HepG2 (cell line): ENCODE measurements at regions not wholly inside any gene's neighbourhood (a gene's known extent, or its start where the extent isn't known, plus 50 kb on each side); places are given as distances from the start of the nearest gene placed in this dataset.
A peak's percentile ranks its signal among the peaks of the same experiment; 100 is the strongest.

Source experiments
- BCL6 ChIP-seq: IDR thresholded peaks from 2 replicates; pipeline ENCODE4 v1.6.1; 2016; ENCODE audit warnings: missing genetic modification reagents, missing compliant biosample characterization
- GABPA ChIP-seq, 2 experiments: IDR thresholded peaks; 2 replicates each; pipeline ENCODE4 v1.6.1; 2011 to 2016; ENCODE audit warnings: low read depth in 2 of 2, low read length in 1 of 2, missing biosample characterization in 1 of 2, missing genetic modification characterization in 1 of 2
- GABPB1 ChIP-seq: IDR thresholded peaks from 2 replicates; pipeline ENCODE4 v1.6.1; 2016; ENCODE audit warnings: mild to moderate bottlenecking, missing genetic modification reagents, moderate library complexity, missing compliant biosample characterization
- GPBP1L1 ChIP-seq: sonication (generic); formaldehyde crosslinking; IDR thresholded peaks from 2 replicates; pipeline ENCODE4 v1.5.0; 2020; ENCODE audit warnings: mild to moderate bottlenecking, missing genetic modification reagents
- GPN1 ChIP-seq: sonication (generic); formaldehyde crosslinking; IDR thresholded peaks from 2 replicates; pipeline ENCODE4 v1.5.1; 2020; ENCODE audit warnings: missing genetic modification reagents, borderline replicate concordance
- HOXA3 ChIP-seq: sonication (generic); formaldehyde crosslinking; IDR thresholded peaks from 2 replicates; pipeline ENCODE4 v1.5.0; 2020; ENCODE audit warnings: missing genetic modification reagents
- HOXA9 ChIP-seq: sonication (generic); formaldehyde crosslinking; IDR thresholded peaks from 2 replicates; pipeline ENCODE4 v1.8.1; 2022; ENCODE audit warnings: missing genetic modification reagents, mild to moderate bottlenecking, moderate library complexity, borderline replicate concordance
- KAT7 ChIP-seq: IDR thresholded peaks from 2 replicates; pipeline ENCODE4 v1.6.1; 2018; ENCODE audit warnings: borderline replicate concordance, missing compliant biosample characterization
- KDM2A ChIP-seq: sonication (generic); formaldehyde crosslinking; IDR thresholded peaks from 2 replicates; pipeline ENCODE4 v1.4.0; 2020; ENCODE audit warnings: low read depth, missing genetic modification reagents, borderline replicate concordance
- REL ChIP-seq: sonication (generic); formaldehyde crosslinking; conservative IDR thresholded peaks from 2 replicates; pipeline ENCODE4 v1.8.0; 2022; ENCODE audit warnings: mild to moderate bottlenecking, missing genetic modification reagents, moderate library complexity
- SOX13 ChIP-seq, 3 experiments: fragments of 450-650 bp in 1 of 3; sonication (generic) in 1 of 3; formaldehyde crosslinking in 1 of 3; IDR thresholded peaks in 2 of 3; conservative IDR thresholded peaks in 1 of 3; 2 replicates each; pipeline versions ENCODE4 v1.5.0 to v1.6.1; 2016 to 2020; ENCODE audit warnings: antibody characterized with exemption in 1 of 3, mild to moderate bottlenecking in 1 of 3, missing compliant biosample characterization in 1 of 3, missing genetic modification reagents in 1 of 3, moderate library complexity in 1 of 3
- THAP9 ChIP-seq: sonication (generic); formaldehyde crosslinking; IDR thresholded peaks from 2 replicates; pipeline ENCODE4; 2020; ENCODE audit warnings: missing genetic modification reagents, mild to moderate bottlenecking, borderline replicate concordance
- ZBTB20 ChIP-seq: sonication (generic); formaldehyde crosslinking; IDR thresholded peaks from 2 replicates; pipeline ENCODE4 v1.8.1; 2023; ENCODE audit warnings: missing genetic modification reagents, low read depth, mild to moderate bottlenecking, borderline replicate concordance
- ZFP90 ChIP-seq: sonication (generic); formaldehyde crosslinking; IDR thresholded peaks from 2 replicates; pipeline ENCODE4 v1.8.0; 2022; ENCODE audit warnings: missing genetic modification reagents, mild to moderate bottlenecking, inconsistent platforms, borderline replicate concordance
- ZGPAT ChIP-seq: IDR thresholded peaks from 2 replicates; pipeline ENCODE4 v1.6.1; 2016; ENCODE audit warnings: mild to moderate bottlenecking
- ZKSCAN1 ChIP-seq: fragments of 150-350 bp; IDR thresholded peaks from 2 replicates; pipeline ENCODE4 v1.6.1; 2014; ENCODE audit warnings: low read length
- ZNF354B ChIP-seq: sonication (generic); formaldehyde crosslinking; IDR thresholded peaks from 2 replicates; pipeline ENCODE4 v1.8.0; 2022; ENCODE audit warnings: mild to moderate bottlenecking, missing genetic modification reagents
- ZNF574 ChIP-seq: sonication (generic); formaldehyde crosslinking; IDR thresholded peaks from 2 replicates; pipeline ENCODE4 v1.4.0; 2020; ENCODE audit warnings: missing genetic modification reagents
- ZNF598 ChIP-seq: sonication (generic); formaldehyde crosslinking; IDR thresholded peaks from 2 replicates; pipeline ENCODE4 v1.5.1; 2020; ENCODE audit warnings: mild to moderate bottlenecking, missing genetic modification reagents, borderline replicate concordance

- TF ChIP-seq GABPA (IDR thresholded peaks at IDR 0.05; ENCODE audit: low read depth, low read length) (peak; percentile 71), GABPA (CRISPR knock-in tag; IDR thresholded peaks at IDR 0.05; ENCODE audit: low read depth) (peak; percentile 94), ZGPAT (0 out of 2 replicates have a peak, but pooled peaks have one; percentile 37), ZNF574 (0 out of 2 replicates have a peak, but pooled peaks have one; percentile 48), REL (CRISPR knock-in tag) (no peak), ZKSCAN1 (no peak), HOXA3 (CRISPR knock-in tag) (0 out of 2 replicates have a peak, but pooled peaks have one; percentile 25), GPBP1L1 (CRISPR knock-in tag) (no peak), ZNF354B (CRISPR knock-in tag) (no peak), ZFP90 (CRISPR knock-in tag) (no peak), GPN1 (CRISPR knock-in tag) (no peak), HOXA9 (CRISPR knock-in tag) (no peak), SOX13 (IDR thresholded peaks at IDR 0.05) (no peak), SOX13 (CRISPR knock-in tag; conservative IDR thresholded peaks at IDR 0.05 in 1 of 2, IDR thresholded peaks at IDR 0.05 in 1 of 2) (0 out of 4 replicates have a peak, but pooled peaks of 1 of the 2 experiments have one; percentile 8), GABPB1 (CRISPR knock-in tag) (peak; percentile 84), THAP9 (CRISPR knock-in tag) (peak; percentile 36; the same call in 1 of the 2 replicates), BCL6 (CRISPR knock-in tag) (peak; percentile 12; the same call in 1 of the 2 replicates), KDM2A (CRISPR knock-in tag) (peak; percentile 29; the same call in 1 of the 2 replicates), ZBTB20 (no peak), ZNF598 (CRISPR knock-in tag) (no peak), KAT7 (no peak)
These were observed 63.6 kb upstream of the DLK1 start (continued) for GRCh38 chr14:100662879-100663760.
